PC-9 (cell line): ENCODE measurements at regions not wholly inside any gene's neighbourhood (a gene's known extent, or its start where the extent isn't known, plus 50 kb on each side); places are given as distances from the start of the nearest gene placed in this dataset.

Experiments used
- CTCF ChIP-seq: fragments of 200-600 bp; sonication (generic); conservative IDR thresholded peaks from 2 replicates; pipeline ENCODE4 v1.6.1; 2017; ENCODE audit warnings: mixed run types, antibody characterized with exemption, mild to moderate bottlenecking, moderate library complexity
- EZH2 ChIP-seq: fragments of 200-600 bp; sonication (generic); IDR thresholded peaks from 2 replicates; pipeline ENCODE4 v1.8.0; 2017; ENCODE audit warnings: antibody characterized with exemption, low read depth

GRCh38 chr3:107250221-107250620 is 127.0 kb upstream of the CCDC54 start:
- TF ChIP-seq CTCF (no peak), EZH2 (no peak)
